ENCODE measurements at regions not wholly inside any gene's neighbourhood (a gene's known extent, or its start where the extent isn't known, plus 50 kb on each side); places are given as distances from the start of the nearest gene placed in this dataset.
"Not testable (repeated sequence)": the region's sequence is repeated elsewhere in the genome, so short reads cannot be mapped to it uniquely, and the experiment has no call there.

DNA sequence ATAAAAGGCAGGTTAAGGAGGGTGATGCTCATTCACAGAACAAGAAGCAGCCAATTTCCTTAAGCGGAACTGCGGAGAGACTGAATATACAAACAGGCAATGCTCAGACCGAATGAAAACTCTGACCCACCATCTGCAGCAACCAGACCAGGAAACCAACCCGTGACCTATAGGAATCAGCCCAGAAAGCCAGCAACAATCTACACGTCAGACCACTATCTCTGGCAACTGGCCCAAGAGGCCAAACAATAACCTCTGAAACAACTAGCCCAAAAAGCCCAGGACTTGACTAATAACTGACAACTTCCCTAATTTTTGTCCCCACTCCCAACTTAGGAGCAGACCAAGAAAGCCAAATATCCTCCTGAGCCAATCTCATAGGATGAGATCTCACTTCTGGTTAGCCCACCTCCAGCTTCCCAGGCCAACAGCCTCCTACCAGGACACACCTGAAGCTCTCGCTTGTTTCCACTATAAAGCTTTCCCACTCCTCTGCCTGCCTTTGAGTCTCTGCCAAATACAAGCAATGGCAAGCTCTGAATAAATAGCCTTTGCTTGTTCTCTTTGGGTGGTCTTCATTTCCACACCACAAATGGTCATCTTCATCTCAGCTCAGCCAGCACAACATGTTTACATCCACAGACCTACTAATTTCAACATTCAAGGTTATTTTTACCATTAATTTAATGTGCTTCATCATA is 168.5 kb downstream of the HSD17B3 start:
- DNase-seq (ENCODE audit: low read depth in 2 of 2, low spot score in 1 of 2), result no peak

GRCh38 chr9:96131825-96132224 is 170.2 kb downstream of the HSD17B3 start:
- no peak for DNase-seq (ENCODE audit: low read depth in 2 of 2, low spot score in 1 of 2)

DNA sequence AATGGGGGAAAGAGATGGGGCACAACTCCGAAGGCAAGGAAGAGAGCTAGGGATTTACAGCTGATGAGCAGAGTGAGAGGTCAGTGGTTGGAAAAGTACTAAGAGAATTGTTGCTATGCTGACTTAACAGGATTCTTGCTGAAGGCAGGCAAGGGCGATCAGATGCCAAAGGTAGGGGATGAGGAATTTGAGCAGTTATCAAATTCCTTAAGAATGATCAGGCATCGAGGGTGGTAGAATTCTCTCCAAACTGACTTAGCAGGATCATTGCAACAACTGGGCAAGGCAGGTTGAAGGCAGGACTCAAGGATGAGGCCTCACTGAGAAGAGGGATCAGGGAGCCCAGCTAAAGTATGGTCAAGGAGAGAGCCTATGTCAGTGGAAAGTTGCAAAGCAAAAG is 171.0 kb downstream of the HSD17B3 start:
- no peak for DNase-seq (ENCODE audit: low read depth in 2 of 2, low spot score in 1 of 2)

GRCh38 chr9:96129747-96130146 is 172.2 kb downstream of the HSD17B3 start:
- no peak for DNase-seq (ENCODE audit: low read depth in 2 of 2, low spot score in 1 of 2)

DNA sequence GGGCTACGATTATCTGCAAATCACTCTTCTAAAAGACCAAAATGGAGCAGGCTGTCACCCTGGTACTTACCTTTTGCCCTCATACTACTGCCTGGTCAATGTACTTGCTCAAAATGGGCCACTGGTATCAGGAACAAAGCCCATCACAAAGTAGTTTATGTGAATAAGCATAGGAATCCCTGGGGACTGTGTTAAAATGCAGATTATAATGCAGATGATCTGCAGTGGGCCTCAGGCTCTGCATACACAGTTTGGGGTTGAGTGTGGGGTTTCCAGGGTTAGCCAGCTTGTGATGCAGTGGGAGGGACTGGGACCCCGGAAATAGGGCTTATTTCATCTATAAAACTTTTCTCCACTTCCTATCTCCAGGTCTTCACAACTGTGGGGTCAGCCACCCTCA is 173.1 kb downstream of the HSD17B3 start:
- no peak for DNase-seq (ENCODE audit: low read depth in 2 of 2, low spot score in 1 of 2)

- no peak for DNase-seq (ENCODE audit: low read depth in 2 of 2, low spot score in 1 of 2)
These were observed 175.6 kb downstream of the HSD17B3 start for GRCh38 chr9:96126321-96126881.

GRCh38 chr9:96125624-96126023 is 176.4 kb downstream of the HSD17B3 start:
- no peak for DNase-seq (ENCODE audit: low read depth in 2 of 2, low spot score in 1 of 2)

DNA sequence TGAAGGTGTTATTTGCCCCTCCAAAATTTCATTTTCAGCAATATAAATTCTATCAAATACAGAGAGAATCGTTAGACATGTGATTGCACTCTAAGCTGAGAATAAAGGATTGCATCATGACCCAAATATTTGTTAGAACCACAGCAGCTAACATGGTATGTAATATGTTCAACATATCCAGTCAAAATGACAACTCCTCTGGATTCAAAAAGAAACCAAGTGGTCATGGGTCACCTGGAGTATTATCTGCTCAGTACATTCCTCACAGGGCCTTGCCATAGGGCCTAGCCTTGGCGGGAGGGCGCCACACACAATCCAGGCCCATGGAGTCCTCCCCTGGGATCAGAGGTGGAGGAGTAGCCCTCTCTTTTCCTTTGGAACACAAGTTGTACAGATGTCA is 179.2 kb downstream of the HSD17B3 start:
- DNase-seq (ENCODE audit: low read depth in 2 of 2, low spot score in 1 of 2), result no peak

- DNase-seq (ENCODE audit: low read depth in 2 of 2, low spot score in 1 of 2), result no peak
These were observed 179.7 kb downstream of the HSD17B3 start for GRCh38 chr9:96122282-96122681.

- no peak for DNase-seq (ENCODE audit: low read depth in 2 of 2, low spot score in 1 of 2)
These were observed 180.8 kb downstream of the HSD17B3 start for GRCh38 chr9:96121136-96121535.

DNA sequence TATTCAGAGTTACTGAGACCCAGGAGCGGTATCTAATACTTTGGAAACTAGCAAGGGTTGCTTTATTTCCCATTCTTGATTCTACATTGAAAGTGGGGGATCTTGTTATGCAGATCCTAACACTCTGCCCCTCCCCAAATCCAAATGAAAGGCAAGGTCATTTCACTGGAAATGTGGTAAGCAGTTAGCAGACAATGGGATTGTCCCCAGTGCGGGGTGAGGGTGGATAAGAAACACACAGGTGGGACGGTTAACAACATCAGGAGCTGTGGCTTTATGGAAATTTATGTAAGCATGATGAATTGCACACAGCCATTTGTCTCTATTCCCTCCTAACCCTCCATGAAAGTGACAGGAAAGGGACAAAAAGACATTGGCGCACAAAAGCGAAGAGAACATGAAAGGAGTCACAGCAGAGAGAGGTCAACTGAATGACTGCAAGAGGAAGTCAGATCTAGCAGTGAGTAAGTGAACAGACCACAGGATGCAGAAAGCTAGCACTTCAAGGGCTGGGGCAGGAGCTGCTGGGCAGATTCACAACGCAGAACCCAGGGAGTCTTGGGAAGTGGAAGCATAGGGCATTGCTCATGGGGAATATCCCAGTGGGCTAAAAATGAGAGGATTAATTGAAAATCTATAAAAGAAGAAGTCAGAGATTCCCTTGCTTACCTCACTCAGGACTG is 184.4 kb downstream of the HSD17B3 start:
- no peak for DNase-seq (ENCODE audit: low read depth in 2 of 2, low spot score in 1 of 2)

- no peak for DNase-seq (ENCODE audit: low read depth in 2 of 2, low spot score in 1 of 2)
These were observed 185.5 kb downstream of the HSD17B3 start for GRCh38 chr9:96116275-96117064.

DNA sequence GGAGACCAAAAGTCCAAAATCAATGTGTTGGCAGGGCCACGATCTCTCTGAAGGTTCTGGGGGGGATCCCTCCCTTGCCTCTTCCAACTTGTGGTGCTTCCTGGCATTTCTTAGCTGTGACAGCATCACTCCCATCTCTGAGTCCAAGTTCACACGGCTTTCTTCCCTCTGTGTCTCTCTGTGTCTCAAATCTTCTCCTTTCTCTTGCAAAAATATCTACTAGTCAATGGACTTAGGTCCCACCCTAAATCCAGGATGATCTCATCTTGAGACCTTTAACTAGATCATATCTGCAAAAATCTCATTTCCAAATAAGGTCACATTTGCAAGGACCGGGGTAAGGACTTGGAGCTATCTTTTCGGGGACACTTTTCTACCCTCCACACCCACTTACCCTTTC is 186.1 kb downstream of the HSD17B3 start:
- no peak for DNase-seq (ENCODE audit: low read depth in 2 of 2, low spot score in 1 of 2)

GRCh38 chr9:96113032-96113431 is 188.9 kb downstream of the HSD17B3 start:
- DNase-seq (ENCODE audit: low read depth in 2 of 2, low spot score in 1 of 2), result no peak

- DNase-seq (ENCODE audit: low read depth in 2 of 2, low spot score in 1 of 2), result no peak
These were observed 192.2 kb downstream of the HSD17B3 start for GRCh38 chr9:96109680-96110351.

DNA sequence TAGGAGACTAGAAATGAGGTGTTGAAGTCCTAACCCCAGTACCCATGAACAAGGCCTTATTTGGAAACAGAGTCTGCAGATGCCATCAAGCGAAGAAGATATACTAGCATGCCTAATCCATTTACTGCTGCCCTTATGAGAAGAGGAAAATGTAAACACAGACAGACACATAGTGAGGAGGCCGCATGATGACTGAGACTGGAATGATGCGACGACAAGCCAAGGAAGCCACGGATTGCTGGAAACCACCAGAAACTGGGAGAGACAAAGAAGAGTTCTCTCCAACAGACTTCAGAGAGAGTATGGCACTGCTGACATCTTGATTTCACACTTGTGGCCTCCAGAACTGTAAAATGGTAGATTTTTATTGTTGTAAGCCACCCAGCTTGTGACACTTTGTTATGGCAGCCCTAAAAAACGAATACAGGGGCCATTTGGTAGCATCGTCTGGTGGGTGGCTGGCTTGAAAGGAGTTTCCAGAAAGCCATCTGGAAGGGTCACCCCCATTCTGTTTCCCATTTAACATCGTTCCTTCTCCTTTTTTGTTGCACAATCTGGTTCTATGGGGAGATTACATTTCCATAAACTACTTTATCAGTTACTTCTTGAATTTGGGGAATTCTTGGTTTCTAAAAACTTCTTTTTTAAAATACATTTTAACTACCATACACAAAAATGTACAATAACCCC is 193.1 kb downstream of the HSD17B3 start:
- DNase-seq (ENCODE audit: low read depth in 2 of 2, low spot score in 1 of 2), result no peak

DNA sequence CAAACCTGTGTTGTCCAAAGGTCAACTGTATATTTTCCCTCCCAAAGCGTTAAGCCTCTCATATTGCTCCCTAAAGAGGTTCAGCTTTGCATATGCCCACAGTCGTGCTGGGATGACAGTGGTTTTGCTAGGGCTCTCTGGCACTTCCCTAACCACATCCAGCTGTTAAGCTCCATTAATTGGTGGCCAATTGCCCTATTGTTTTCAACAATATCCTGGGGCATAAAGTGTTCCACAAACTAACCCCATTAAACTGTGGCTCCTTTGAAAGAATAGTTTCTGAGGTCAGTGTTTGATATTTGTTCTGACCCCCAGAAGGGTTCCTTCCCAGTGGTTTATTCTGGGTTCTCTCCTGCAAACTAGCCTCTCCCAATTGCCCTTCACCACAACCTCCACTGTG is 194.5 kb downstream of the HSD17B3 start:
- DNase-seq (ENCODE audit: low read depth in 2 of 2, low spot score in 1 of 2), result no peak

DNA sequence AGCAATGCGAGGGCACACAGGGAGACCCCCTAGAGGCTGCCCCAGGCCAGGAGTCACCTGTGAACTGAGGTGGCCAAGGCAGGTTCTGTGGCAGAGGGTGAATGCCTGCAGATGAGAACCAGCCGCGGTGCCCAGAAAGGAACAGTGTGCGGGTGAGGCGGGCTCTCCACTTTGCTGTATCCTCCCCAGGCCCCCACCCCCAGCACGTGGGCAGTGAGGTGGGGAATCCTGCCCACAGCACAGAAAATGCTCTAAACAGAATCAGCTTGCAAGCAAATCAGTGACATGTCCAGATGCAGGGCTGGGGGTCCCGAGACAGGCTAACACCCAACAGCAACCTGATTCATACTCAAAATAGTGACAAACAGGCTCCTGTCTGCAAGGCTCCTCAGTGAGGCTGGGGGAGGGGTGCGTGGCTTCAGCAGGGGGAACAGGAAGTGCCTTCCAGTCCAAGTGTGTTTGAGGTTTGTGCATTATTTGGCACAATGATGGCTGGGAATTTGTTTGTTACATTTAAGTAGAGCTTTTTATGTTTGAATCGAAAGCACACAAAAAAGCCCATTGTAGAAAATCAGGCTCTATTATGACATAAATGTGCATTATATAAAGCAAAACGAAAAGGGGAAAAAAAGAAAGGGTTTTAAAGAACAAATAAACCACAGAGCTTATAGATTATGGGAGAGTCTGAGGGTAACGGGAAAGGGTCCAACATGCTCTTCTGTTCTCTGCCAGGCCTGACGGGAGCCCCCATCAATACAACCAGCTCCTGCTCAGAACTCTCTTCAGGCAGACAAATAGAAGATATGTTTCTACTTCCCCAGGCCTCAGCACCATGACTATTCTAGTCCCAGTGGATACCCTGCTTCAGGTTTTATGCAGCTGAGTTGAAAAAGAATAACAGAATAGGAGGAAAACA is 201.3 kb downstream of the HSD17B3 start:
- no peak for DNase-seq (ENCODE audit: low read depth in 2 of 2, low spot score in 1 of 2)

DNA sequence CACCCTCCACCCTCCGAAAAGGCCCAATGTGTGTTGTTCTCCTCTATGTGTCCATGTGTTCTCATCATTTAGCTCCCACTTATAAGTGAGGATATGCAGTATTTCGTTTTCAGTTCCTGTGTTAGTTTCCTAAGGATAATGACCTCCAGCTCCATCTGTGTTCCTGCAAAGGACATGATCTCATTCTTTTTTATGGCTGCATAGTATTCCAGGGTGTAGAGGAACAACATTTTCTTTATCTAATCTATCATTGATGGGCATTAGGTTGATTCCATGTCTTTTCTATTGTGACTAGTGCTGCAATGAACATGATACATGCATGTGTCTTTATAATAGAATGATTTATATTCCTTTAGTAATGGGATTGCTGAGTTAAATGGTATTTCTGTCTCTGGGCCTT is 211.3 kb downstream of the HSD17B3 start:
- DNase-seq (ENCODE audit: low read depth in 2 of 2, low spot score in 1 of 2), result not testable (repeated sequence)
